Osteoblast (primary cell): ENCODE measurements at regions not wholly inside any gene's neighbourhood (a gene's known extent, or its start where the extent isn't known, plus 50 kb on each side); places are given as distances from the start of the nearest gene placed in this dataset.

Experiments
- DNase-seq: peaks from one replicate; pipeline ENCODE4 v3.0.0; 2011; ENCODE audit warnings: low spot score, mixed read lengths; ENCODE audit not compliant: insufficient read length; ENCODE audit errors: missing footprints
- H2AFZ ChIP-seq: 2 replicates; pipeline ENCODE4 v1.6.0; 2011; ENCODE audit warnings: mild to moderate bottlenecking, low read length
- H3K27ac ChIP-seq: 2 replicates; pipeline ENCODE4 v1.5.1; 2011; ENCODE audit warnings: mild to moderate bottlenecking, low read depth, low read length, moderate library complexity
- H3K27me3 ChIP-seq: 2 replicates; pipeline ENCODE4 v1.6.0; 2012; ENCODE audit warnings: mild to moderate bottlenecking, control low read depth, inconsistent platforms, low read length, moderate library complexity; ENCODE audit not compliant: insufficient read depth
- H3K36me3 ChIP-seq: 2 replicates; pipeline ENCODE4 v1.5.1; 2011; ENCODE audit warnings: mild to moderate bottlenecking, low read length, control low read depth, moderate library complexity; ENCODE audit not compliant: insufficient read depth
- H3K4me1 ChIP-seq: 2 replicates; pipeline ENCODE4 v1.5.1; 2011; ENCODE audit warnings: mild to moderate bottlenecking, low read length, control low read depth, moderate library complexity; ENCODE audit not compliant: insufficient read depth
- H3K4me2 ChIP-seq: 2 replicates; pipeline ENCODE4 v1.6.0; 2011; ENCODE audit warnings: mild to moderate bottlenecking, low read length; ENCODE audit not compliant: insufficient read depth
- H3K4me3 ChIP-seq: fragments of 200-600 bp; sonication (generic); 3 replicates; pipeline ENCODE4 v1.5.1; 2012; ENCODE audit warnings: mild to moderate bottlenecking, low read length, inconsistent platforms; ENCODE audit not compliant: insufficient read depth
- H3K79me2 ChIP-seq: 2 replicates; pipeline ENCODE4 v1.6.0; 2012; ENCODE audit warnings: mild to moderate bottlenecking, low read length, control low read depth, inconsistent platforms; ENCODE audit not compliant: insufficient read depth
- H3K9me3 ChIP-seq: 2 replicates; pipeline ENCODE4 v1.5.1; 2011; ENCODE audit warnings: low read depth, low read length, control low read depth
- H4K20me1 ChIP-seq: 2 replicates; pipeline ENCODE4 v1.6.0; 2012; ENCODE audit warnings: mild to moderate bottlenecking, low read length, control low read depth; ENCODE audit not compliant: insufficient read depth
- CTCF ChIP-seq: IDR thresholded peaks from 2 replicates; pipeline ENCODE4 v1.5.1; 2011; ENCODE audit warnings: mild to moderate bottlenecking, low read depth, low read length, moderate library complexity; ENCODE audit errors: extremely low read depth

DNA sequence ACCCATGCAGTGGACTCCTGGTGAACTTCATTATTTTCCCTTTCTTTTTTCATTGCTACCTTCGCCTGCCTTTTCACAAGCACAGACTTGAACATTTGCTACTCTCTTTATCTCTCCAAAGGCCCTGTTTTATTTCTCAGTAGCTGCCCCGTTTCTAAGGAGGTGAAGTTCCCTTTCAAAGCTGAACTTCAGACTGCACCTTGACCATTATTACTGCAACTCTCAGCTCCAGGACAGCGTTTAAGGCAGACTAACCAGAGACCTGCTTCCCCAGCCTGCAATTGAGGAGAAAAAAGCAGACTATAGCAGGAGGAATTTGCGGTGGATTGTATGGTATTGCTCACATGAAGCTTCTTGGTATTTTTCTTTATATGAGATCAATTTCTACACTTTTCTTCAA, 460.7 kb downstream of the CBLN4 start:
- no peaks in the 10 kb centered on the region for H3K27me3 ChIP-seq
- no peaks in the 10 kb centered on the region for H3K79me2 ChIP-seq
- H3K4me1 ChIP-seq = no peaks in the 10 kb centered on the region
- no peaks in the 10 kb centered on the region for H3K9me3 ChIP-seq
- H3K27ac ChIP-seq = no peak overlapping the region
- H3K4me3 ChIP-seq = no peak overlapping the region
- no peak for TF ChIP-seq CTCF
- no peaks in the 10 kb centered on the region for H3K36me3 ChIP-seq
- no peak overlapping the region for H2AFZ ChIP-seq
- no peaks in the 10 kb centered on the region for H4K20me1 ChIP-seq
- no peak overlapping the region for H3K4me2 ChIP-seq
- no peak for DNase-seq

DNA sequence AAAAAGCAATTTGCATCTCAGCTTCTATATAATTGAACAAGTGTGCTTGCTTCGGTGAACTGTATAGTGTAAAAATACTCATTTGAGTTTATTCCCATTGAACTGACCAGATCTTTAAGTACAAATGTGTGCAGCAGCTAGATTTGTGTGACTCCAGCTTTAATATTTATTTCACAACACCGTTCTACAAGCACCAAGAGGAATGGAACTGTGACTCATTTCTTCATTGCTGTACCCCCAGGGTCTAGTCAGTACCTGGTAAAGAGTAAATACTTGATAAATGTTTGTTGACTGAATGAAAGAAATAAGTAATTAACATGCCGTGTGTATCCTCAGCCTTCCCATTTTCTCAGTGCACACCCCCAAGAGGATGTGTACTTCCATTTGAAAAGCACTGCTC, 464.8 kb downstream of the CBLN4 start:
- no peaks in the 10 kb centered on the region for H3K36me3 ChIP-seq
- no peaks in the 10 kb centered on the region for H3K27me3 ChIP-seq
- H3K4me3 ChIP-seq = no peak overlapping the region
- H3K79me2 ChIP-seq = no peaks in the 10 kb centered on the region
- H4K20me1 ChIP-seq = no peaks in the 10 kb centered on the region
- H3K4me1 ChIP-seq = no peaks in the 10 kb centered on the region
- no peak overlapping the region for H3K27ac ChIP-seq
- no peak overlapping the region for H2AFZ ChIP-seq
- no peak overlapping the region for H3K4me2 ChIP-seq
- TF ChIP-seq CTCF = no peak
- no peaks in the 10 kb centered on the region for H3K9me3 ChIP-seq
- DNase-seq = no peak

DNA sequence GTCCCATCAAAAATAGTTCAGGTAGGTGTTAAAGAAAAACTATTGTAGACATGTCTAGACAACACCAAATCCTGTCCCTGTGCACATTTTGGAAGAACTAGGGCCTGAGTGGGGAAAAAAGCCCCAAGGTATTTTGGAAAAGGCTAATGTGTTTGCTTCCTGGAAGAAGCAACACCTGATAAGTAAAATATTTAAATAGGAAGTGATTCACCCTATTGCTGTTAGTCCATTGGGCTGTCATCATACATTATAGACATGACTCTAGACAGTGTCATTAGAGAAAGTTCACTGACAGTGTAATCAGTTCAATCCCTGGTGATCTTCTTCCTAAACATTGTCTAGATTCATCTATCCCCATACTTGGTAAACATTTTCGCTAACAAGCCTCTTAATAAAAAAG, 465.3 kb downstream of the CBLN4 start:
- Histone ChIP-seq H3K4me2 (no peak overlapping the region), H3K79me2 (no peaks in the 10 kb centered on the region), H3K9me3 (no peaks in the 10 kb centered on the region), H4K20me1 (no peaks in the 10 kb centered on the region), H3K36me3 (no peaks in the 10 kb centered on the region), H3K4me1 (no peaks in the 10 kb centered on the region), H3K27me3 (no peaks in the 10 kb centered on the region), H2AFZ (no peak overlapping the region), H3K4me3 (no peak overlapping the region), H3K27ac (no peak overlapping the region)
- DNase-seq = no peak
- TF ChIP-seq CTCF = no peak

- TF ChIP-seq CTCF = no peak
Observed at GRCh38 chr20:55538261-55538908, 466.9 kb downstream of the CBLN4 start.

More at GRCh38 chr20:55538261-55538908, 466.9 kb downstream of the CBLN4 start:
- Histone ChIP-seq H3K27me3 (no peaks in the 10 kb centered on the region), H3K4me3 (no peak overlapping the region), H3K36me3 (no peaks in the 10 kb centered on the region), H2AFZ (no peak overlapping the region), H3K79me2 (no peaks in the 10 kb centered on the region), H3K9me3 (no peaks in the 10 kb centered on the region), H3K27ac (no peak overlapping the region), H4K20me1 (no peaks in the 10 kb centered on the region), H3K4me2 (no peak overlapping the region), H3K4me1 (no peaks in the 10 kb centered on the region)
- no peak for DNase-seq
